ENCODE measurements at regions not wholly inside any gene's neighbourhood (a gene's known extent, or its start where the extent isn't known, plus 50 kb on each side); places are given as distances from the start of the nearest gene placed in this dataset.

DNA sequence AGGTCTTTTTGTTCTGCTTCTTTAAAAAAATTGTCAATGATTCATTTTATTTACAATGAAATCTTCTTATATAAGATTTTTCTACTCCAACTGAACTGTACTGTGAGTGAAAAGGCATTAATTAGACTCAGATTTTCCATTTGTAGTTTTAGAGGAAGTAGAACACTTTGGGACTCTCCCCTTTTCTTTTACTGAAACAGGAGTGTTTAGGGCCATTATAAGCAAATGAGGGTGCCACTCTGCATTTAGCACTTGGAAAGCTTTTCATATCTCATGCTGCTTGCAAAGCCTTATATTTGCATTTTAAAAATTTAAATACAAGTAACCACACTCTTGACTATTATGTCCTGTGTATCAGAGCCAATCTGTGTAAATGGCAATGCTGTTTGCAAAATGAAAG lies 584.3 kb downstream of the KLHL13 start:
- no peak overlapping the region for H3K4me3 ChIP-seq
- no peak overlapping the region for H3K27ac ChIP-seq
- H3K9me3 ChIP-seq = no peaks in the 10 kb centered on the region
- no peaks in the 10 kb centered on the region for H3K36me3 ChIP-seq
- DNase-seq = no peak
- no peaks in the 10 kb centered on the region for H3K4me1 ChIP-seq
- H3K27me3 ChIP-seq = no peaks in the 10 kb centered on the region
- TF ChIP-seq POLR2A (IDR thresholded peaks at IDR 0.05) = no peak
- TF ChIP-seq, protein P1, sequence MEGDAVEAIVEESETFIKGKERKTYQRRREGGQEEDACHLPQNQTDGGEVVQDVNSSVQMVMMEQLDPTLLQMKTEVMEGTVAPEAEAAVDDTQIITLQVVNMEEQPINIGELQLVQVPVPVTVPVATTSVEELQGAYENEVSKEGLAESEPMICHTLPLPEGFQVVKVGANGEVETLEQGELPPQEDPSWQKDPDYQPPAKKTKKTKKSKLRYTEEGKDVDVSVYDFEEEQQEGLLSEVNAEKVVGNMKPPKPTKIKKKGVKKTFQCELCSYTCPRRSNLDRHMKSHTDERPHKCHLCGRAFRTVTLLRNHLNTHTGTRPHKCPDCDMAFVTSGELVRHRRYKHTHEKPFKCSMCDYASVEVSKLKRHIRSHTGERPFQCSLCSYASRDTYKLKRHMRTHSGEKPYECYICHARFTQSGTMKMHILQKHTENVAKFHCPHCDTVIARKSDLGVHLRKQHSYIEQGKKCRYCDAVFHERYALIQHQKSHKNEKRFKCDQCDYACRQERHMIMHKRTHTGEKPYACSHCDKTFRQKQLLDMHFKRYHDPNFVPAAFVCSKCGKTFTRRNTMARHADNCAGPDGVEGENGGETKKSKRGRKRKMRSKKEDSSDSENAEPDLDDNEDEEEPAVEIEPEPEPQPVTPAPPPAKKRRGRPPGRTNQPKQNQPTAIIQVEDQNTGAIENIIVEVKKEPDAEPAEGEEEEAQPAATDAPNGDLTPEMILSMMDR (IDR thresholded peaks at IDR 0.05) = no peak

DNA sequence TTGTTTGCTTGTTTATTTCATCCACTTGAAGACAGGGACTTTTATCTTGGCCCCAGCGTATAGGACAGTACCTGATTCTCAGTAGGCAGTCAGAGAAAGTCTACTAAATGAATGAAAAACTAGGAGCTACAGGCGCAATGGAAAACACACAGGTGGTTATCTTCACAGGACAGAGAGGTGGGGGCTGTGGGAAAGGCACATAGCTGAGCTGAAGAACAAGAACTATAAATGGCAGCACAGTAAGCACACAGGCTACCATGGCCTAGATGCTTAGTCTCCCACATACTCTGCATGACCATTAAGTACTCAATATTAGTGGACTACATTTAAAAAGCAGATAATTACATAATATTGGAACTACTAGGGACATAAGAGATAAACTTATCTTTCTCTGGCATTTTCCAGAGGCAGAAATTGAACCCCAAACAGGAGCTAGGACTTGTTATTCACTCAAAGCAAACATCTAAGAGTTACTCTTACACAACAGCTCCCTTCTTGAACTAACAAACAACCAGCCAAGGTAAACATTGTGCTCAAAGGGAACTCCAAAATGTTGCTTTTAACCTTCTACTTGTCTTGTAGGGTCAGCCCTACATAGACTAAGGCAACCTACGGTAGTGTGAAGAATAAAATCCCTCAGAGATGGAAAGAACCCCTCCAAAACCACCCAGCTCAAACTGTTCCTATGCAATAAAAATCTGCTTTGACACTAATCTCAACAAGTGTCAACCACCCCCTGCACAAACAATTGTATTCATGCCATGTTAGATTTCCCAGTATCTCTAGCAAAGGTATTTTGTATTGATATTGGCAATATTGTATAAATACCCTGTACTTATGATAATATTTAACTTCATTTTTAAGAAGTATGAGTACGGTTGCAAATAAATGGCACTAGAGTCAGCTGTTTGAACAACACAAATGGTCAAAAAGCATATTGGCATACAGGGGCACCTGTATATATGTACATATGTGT lies 593.6 kb downstream of the KLHL13 start:
- Histone ChIP-seq H3K4me1 (no peaks in the 10 kb centered on the region), H3K27me3 (no peaks in the 10 kb centered on the region), H3K27ac (no peak overlapping the region), H3K36me3 (no peaks in the 10 kb centered on the region), H3K4me3 (no peak overlapping the region), H3K9me3 (no peaks in the 10 kb centered on the region)
- no peak for TF ChIP-seq POLR2A (IDR thresholded peaks at IDR 0.05)
- TF ChIP-seq, protein P1 (IDR thresholded peaks at IDR 0.05) = no peak
- no peak for DNase-seq

DNA sequence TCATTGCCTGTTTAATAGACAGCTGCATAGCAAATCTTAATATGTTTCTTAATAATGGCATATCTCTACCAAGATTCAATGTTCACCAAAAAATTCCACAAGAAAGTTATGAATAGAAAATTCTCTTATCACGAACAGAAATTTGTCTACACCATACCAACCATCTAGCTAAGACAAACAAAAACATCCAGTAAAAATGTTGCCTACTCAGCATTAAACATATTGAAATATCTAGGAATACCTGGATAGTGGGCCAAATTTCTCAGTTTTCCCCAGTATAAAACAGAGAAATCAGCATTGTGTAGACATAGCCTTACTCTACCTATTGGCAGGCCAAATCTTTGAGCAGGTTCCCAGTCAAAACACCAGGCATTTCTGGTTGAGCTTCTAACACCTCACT lies 598.6 kb downstream of the KLHL13 start:
- H3K36me3 ChIP-seq = no peaks in the 10 kb centered on the region
- no peak for TF ChIP-seq POLR2A (IDR thresholded peaks at IDR 0.05)
- TF ChIP-seq, protein P1 (IDR thresholded peaks at IDR 0.05) = no peak
- no peak overlapping the region for H3K4me3 ChIP-seq
- H3K27me3 ChIP-seq = no peaks in the 10 kb centered on the region
- no peaks in the 10 kb centered on the region for H3K9me3 ChIP-seq
- no peaks in the 10 kb centered on the region for H3K4me1 ChIP-seq
- no peak for DNase-seq
- H3K27ac ChIP-seq = no peak overlapping the region

DNA sequence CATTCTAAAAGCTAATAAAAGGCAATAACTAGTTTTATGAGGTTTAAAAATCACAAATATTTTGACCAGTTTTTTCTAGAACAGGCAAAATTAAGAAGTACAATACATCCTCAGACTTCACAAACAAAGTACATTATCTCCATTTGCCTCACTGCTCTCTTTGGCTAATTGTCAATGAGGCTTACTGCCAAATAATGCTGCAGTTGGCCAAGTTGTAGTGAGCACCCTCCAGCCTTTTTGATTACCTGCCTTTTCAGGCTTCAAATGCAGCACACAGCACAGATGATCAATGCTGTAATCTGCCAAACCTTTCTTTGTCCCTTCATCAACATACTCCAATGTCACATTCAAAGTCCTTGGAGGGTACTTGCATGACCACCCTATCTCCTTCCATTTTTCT lies 605.2 kb downstream of the KLHL13 start:
- Histone ChIP-seq H3K27me3 (no peaks in the 10 kb centered on the region), H3K4me3 (no peak overlapping the region), H3K27ac (no peak overlapping the region), H3K9me3 (no peaks in the 10 kb centered on the region), H3K4me1 (no peaks in the 10 kb centered on the region), H3K36me3 (no peaks in the 10 kb centered on the region)
- no peak for DNase-seq
- TF ChIP-seq, protein P1 (IDR thresholded peaks at IDR 0.05) = no peak
- TF ChIP-seq POLR2A (IDR thresholded peaks at IDR 0.05) = no peak

DNA sequence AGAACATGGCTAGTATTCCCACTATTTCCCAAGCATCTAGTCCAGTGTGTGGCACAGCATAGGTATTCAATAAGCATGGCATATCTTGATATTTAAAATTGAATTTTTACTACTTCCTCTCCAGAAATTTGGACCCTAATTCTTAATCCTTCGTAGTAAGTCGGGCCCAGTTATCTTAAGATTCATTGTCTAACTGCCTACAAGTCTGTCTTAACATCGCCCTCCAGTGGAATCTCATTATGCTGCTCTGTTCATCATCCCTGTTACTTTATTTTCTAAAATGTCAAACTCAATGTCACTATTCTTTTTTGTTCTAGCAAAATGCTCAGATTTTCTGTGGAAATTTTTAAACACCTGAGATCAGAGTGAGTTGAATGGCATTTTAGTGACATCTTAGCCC lies 606.2 kb downstream of the KLHL13 start:
- no peaks in the 10 kb centered on the region for H3K4me1 ChIP-seq
- no peaks in the 10 kb centered on the region for H3K36me3 ChIP-seq
- TF ChIP-seq, protein P1 (IDR thresholded peaks at IDR 0.05) = peak in 2 of 6 experiments; percentile 5 to 17
- TF ChIP-seq POLR2A (IDR thresholded peaks at IDR 0.05) = no peak
- H3K9me3 ChIP-seq = no peaks in the 10 kb centered on the region
- H3K4me3 ChIP-seq = no peak overlapping the region
- no peak overlapping the region for H3K27ac ChIP-seq
- no peak for DNase-seq
- H3K27me3 ChIP-seq = no peaks in the 10 kb centered on the region
